HEK293 (cell line): ENCODE measurements at regions not wholly inside any gene's neighbourhood (a gene's known extent, or its start where the extent isn't known, plus 50 kb on each side); places are given as distances from the start of the nearest gene placed in this dataset.

Experiments
- MZF1 ChIP-seq: fragments of 450-650 bp; formaldehyde crosslinking; IDR thresholded peaks from 2 replicates; pipeline ENCODE4 v1.5.1; 2017; ENCODE audit warnings: missing biosample characterization, missing genetic modification characterization, borderline replicate concordance
- ZBTB21 ChIP-seq: fragments of 450-650 bp; formaldehyde crosslinking; IDR thresholded peaks from 2 replicates; pipeline ENCODE4 v1.5.1; 2017; ENCODE audit warnings: missing biosample characterization, missing genetic modification characterization
- ZNF184 ChIP-seq: fragments of 450-650 bp; IDR thresholded peaks from 2 replicates; pipeline ENCODE4 v1.5.1; 2018; ENCODE audit warnings: missing biosample characterization, mild to moderate bottlenecking, missing genetic modification characterization
- ZNF211 ChIP-seq: fragments of 450-650 bp; formaldehyde crosslinking; IDR thresholded peaks from 2 replicates; pipeline ENCODE4 v1.5.1; 2016; ENCODE audit warnings: low read depth, missing biosample characterization, missing genetic modification characterization
- ZNF843 ChIP-seq: fragments of 450-650 bp; formaldehyde crosslinking; IDR thresholded peaks from 2 replicates; pipeline ENCODE4 v1.5.1; 2016; ENCODE audit warnings: missing biosample characterization, missing genetic modification characterization
- ZSCAN16 ChIP-seq: fragments of 450-650 bp; formaldehyde crosslinking; IDR thresholded peaks from 2 replicates; pipeline ENCODE4 v1.5.1; 2016; ENCODE audit warnings: missing biosample characterization, missing genetic modification characterization
- TF ChIP-seq, protein P1 (sequence below): fragments of 450-650 bp; formaldehyde crosslinking; IDR thresholded peaks from 2 replicates; pipeline ENCODE4 v1.5.1; 2016; ENCODE audit warnings: missing biosample characterization, missing genetic modification characterization

GRCh38 chr17:33874617-33875060 lies 380.4 kb upstream of the CCL2 start:
- TF ChIP-seq MZF1, result no peak
- TF ChIP-seq ZNF211 (tag by site-specific recombination), result no peak
- TF ChIP-seq, protein P1, sequence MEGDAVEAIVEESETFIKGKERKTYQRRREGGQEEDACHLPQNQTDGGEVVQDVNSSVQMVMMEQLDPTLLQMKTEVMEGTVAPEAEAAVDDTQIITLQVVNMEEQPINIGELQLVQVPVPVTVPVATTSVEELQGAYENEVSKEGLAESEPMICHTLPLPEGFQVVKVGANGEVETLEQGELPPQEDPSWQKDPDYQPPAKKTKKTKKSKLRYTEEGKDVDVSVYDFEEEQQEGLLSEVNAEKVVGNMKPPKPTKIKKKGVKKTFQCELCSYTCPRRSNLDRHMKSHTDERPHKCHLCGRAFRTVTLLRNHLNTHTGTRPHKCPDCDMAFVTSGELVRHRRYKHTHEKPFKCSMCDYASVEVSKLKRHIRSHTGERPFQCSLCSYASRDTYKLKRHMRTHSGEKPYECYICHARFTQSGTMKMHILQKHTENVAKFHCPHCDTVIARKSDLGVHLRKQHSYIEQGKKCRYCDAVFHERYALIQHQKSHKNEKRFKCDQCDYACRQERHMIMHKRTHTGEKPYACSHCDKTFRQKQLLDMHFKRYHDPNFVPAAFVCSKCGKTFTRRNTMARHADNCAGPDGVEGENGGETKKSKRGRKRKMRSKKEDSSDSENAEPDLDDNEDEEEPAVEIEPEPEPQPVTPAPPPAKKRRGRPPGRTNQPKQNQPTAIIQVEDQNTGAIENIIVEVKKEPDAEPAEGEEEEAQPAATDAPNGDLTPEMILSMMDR (tag by site-specific recombination), result no peak
- TF ChIP-seq ZNF184, result no peak
- TF ChIP-seq ZSCAN16 (tag by site-specific recombination), result no peak
- TF ChIP-seq ZNF843 (tag by site-specific recombination), result no peak
- TF ChIP-seq ZBTB21, result no peak
